GM21423 (cell line): ENCODE measurements at regions not wholly inside any gene's neighbourhood (a gene's known extent, or its start where the extent isn't known, plus 50 kb on each side); places are given as distances from the start of the nearest gene placed in this dataset.

ENCODE experiments used
- ATAC-seq: cut with Tn5 transposase; IDR thresholded peaks from one replicate; pipeline ENCODE4 v1.9.1; 2021; ENCODE audit warnings: mild to moderate bottlenecking, moderate library complexity; ENCODE audit not compliant: unreplicated experiment

DNA sequence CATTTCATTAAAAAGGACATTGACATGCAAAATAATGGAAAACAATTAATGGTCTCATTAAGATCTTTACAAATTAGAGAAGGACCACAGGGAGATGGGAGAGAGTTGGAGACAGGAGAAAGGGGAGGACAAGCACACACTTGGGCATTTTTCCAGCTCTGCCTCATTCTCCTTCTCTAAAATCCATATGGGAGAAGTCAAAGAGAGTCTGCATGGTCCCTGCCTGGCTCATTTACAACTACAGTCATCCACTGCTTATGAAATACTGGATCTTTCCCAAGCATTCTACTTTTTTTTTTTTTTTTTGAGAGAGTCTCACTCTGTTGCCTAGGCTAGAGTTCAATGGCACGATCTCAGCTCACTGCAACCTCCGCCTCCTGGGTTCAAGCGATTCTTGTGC, 518.9 kb upstream of the CELF2 start:
- ATAC-seq: no peak

GRCh38 chr10:10499839-10500238, 517.8 kb upstream of the CELF2 start:
- ATAC-seq: no peak

GRCh38 chr10:10500937-10501336, 516.7 kb upstream of the CELF2 start:
- no peak for ATAC-seq

- no peak for ATAC-seq
Observed at GRCh38 chr10:10503772-10504171, 513.9 kb upstream of the CELF2 start.

DNA sequence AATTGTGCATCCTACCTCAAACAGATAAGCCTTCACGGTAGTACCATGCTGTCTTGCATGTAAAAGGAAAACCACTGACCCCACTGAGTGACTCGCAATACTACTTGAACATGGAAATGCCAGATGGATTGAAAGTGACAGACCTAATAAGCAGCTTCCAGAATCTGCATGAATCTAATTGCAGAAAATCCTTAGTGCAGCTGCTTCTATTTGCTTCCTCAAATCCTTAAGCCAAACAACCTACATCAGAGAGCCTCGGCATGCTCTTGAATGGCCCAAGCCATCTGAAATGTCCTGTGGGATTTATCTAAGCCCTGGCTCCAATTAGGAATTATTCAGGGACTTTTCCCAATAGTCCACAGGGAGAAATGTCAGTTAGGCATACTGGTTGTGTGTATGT, 509.5 kb upstream of the CELF2 start:
- no peak for ATAC-seq

DNA sequence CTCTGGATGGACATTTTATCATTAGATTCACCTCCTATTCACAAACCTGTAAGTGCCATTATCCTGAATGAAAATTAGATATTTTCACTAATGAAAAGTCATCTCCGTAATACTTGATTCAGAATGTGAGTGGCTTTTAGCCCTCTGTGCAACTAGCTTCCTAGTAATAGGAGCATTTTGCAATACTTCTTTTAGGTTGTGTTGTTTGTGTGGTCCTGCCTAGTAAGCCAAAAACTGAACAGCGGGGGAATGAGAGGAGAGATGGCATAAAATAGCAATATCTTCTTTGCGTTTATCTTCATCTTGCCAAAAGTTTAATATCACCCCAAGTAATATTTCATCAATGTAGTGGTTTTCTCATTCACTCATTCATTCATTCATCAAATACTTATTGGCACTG, 507.5 kb upstream of the CELF2 start:
- ATAC-seq: no peak

- no peak for ATAC-seq
Observed at GRCh38 chr10:10513067-10513466, 504.6 kb upstream of the CELF2 start.

DNA sequence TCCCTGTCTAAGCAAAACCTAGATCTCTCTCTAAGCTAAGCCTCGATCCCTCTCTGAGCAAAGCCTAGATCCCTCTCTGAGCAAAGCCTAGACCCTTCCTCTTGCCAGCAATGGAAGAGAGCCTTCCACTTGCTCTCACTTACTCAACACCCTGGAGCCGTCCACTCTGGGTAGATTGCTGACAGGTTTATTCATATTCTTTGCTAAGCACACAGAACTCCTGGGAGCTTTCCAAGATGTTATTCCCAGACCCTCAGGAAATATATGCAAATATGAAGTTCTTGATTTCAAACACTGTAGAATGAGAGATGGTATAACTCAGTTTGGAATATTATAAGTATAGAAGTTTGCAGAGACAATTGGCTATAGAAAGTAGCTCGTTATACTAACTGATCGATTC, 503.8 kb upstream of the CELF2 start:
- no peak for ATAC-seq

- no peak for ATAC-seq
Observed at GRCh38 chr10:10514797-10515196, 502.9 kb upstream of the CELF2 start.

DNA sequence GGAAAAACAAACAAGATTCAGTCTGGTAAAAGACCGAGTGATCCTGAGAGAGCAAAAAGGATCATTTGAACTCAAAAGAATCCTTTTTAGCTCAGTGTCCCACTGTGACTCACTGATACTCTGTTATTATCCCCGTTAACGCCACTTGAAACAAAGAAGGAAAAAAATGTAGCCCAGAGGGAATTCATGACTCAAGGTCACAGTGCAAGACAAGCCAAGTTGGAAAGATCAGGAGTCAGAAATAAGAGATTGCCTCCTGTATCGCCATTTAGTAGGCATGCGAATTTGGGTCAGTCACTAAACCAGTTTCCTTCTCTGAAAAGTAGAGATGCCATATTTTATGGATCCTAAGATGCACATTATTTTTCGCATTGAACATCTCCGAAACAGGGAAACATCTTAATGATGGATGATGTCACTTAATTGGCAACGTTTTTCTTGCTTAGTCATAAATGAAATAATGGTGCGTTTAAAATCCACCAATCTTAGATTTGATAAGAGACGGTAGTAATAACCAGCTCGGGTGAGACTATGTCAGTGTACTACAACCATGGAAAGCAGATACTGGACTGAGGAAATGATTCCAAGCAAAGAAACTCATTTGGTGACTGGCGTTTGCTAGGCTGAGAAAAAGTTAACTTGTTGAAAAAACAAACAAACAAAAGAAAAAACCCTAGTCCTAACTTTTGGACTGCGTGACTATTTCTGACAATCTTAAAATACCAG, 502.0 kb upstream of the CELF2 start:
- ATAC-seq: no peak

GRCh38 chr10:10516346-10517130, 501.1 kb upstream of the CELF2 start:
- ATAC-seq: no peak

GRCh38 chr10:10517866-10518265, 499.8 kb upstream of the CELF2 start:
- ATAC-seq: no peak

DNA sequence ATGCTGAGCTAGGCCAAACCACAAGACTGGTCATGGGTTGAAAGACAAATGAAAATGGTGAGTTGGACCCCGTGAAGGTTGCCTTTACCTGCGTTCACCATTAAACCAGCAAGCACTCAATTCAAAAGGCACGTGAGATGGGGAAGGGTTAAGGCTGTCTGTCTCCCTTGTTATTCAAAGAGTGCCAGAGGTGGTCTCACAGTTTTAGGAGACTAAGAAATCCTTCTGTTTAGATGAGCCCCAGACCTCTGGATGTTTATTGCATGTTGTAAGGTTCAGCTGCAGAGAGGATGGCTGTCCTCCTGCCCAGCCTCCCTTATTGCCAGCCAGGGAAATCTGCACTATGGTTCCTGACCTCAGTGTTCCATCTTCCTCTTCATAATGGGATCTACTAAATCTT, 498.0 kb upstream of the CELF2 start:
- no peak for ATAC-seq

- ATAC-seq: peak; percentile 90
Observed at GRCh38 chr10:10520491-10521385, 496.9 kb upstream of the CELF2 start.

DNA sequence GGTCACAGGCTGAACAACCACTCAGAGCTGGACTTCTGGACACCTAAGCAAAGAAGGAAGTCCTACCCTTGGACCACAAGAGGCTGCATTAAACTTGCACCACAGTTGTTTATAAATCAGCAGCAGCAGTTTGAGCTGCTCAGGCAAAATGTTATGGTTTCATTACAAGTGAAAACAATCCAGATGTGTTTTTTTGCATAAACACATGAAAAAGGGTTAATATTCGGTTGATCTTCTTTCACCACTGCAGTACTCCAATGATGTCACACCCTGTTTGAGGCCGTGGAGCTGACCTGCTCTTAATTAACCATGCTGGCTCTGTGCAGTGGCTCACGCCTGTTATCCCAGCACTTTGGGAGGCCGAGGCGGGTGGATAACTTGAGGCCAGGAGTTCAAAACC, 490.8 kb upstream of the CELF2 start:
- no peak for ATAC-seq

- no peak for ATAC-seq
Observed at GRCh38 chr10:10527861-10528562, 489.7 kb upstream of the CELF2 start.

DNA sequence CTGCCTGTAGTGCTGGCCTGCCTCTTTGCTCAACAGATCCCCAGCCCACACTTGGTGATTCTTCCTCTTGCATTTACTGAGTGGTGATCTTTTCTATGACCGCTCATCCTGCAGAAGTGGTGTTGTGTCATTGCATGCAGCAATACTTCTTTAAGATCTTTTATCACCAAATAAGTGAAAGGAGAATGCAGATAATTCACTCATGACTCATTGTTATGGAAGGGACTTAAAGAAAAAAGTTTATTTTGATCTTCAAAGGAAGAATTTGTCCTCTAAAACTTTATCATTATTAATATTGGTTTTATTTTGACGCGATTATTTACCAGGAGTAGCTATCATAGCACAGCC, 489.1 kb upstream of the CELF2 start:
- no peak for ATAC-seq

DNA sequence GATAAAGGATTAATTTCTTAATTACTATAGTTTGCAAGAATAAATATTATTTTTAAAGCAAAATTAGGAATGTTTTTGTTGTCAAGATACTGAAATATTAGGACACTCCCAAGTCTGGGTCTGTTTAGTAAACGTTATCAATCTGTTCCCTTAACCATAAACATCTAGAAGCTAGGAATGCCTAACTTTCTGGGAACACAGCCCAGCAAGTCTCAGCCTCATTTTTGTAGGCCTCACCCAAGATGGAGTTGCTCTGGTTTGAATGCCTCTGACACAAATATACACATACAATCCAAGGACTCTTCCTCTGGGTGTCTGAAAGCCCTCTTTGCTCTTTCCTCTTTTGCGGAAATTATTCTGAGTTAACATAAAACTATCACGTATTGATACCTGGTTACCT, 487.4 kb upstream of the CELF2 start:
- no peak for ATAC-seq

DNA sequence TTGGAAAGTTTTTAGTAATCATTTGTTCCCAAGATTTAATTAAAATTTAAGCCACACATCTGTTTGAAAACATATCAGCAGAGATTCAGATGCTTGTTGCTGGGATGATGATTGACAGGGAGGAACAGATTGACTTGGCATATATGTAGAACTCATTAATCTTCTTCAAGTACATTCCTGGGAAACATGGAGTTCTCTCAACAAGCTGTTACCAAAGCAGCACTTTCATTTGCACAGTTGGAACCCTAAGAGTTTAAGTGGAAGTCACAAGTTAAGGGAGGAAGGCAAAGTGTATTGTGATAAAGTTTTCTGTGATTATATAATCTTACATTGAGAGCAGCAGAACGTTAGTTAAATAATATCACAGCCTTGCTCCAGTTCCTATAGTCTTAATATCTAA, 485.4 kb upstream of the CELF2 start:
- no peak for ATAC-seq

GRCh38 chr10:10532826-10533225, 484.8 kb upstream of the CELF2 start:
- ATAC-seq: no peak

- no peak for ATAC-seq
Observed at GRCh38 chr10:10533437-10533836, 484.2 kb upstream of the CELF2 start.
